Choroid plexus epithelial cell (primary cell): ENCODE measurements at regions not wholly inside any gene's neighbourhood (a gene's known extent, or its start where the extent isn't known, plus 50 kb on each side); places are given as distances from the start of the nearest gene placed in this dataset.

ENCODE experiments used
- DNase-seq: peaks from one replicate; pipeline ENCODE4 v3.0.0-alpha.2; 2010; ENCODE audit warnings: low read depth
- H3K4me3 ChIP-seq: 2 replicates; pipeline ENCODE4 v1.5.1; 2011; ENCODE audit warnings: low read depth, mild to moderate bottlenecking, control low read depth, low read length, moderate library complexity
- CTCF ChIP-seq: conservative IDR thresholded peaks from 2 replicates; pipeline ENCODE4 v1.5.1; 2011; ENCODE audit warnings: low read depth, mild to moderate bottlenecking, control low read depth, inconsistent platforms, low read length, moderate library complexity

DNA sequence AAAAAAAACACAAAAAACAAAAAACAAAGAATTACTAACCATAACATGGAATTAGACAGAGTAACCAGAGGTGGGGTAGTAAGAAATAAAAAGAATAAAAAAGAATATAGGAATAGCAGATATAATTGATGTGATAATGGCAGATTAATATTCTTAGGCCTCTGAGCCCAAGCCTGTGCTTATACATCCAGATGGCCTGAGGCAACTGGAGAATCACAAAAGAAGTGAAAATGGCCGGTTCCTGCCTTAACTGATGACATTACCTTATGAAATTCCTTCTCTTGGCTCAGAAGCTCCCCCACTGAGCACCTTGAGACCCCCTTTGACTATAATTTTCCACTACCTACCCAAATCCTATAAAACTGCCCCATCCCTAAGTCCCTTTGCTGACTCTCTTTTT is 95.1 kb upstream of the MSH6 start:
- DNase-seq, result no peak
- TF ChIP-seq CTCF, result no peak
- H3K4me3 ChIP-seq, result no peak overlapping the region

DNA sequence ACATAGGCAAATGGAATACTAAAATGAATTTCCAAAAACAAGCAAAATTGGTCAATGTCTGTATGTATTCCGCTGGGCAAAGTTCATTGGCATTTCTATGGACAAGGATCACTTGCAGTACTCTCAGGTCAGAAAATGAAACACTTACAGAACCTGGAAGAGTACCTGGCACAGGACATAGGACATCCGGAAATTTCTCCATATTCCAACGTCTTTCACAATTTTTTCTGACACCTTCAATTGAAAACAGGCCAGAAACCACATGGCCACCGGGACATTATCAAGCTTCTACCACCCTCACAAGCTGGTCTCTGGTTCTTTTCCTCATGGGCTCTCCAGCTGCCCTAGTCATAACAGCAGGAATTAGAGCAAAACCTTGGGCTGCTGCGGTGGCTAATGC is 96.9 kb upstream of the MSH6 start:
- no peak for TF ChIP-seq CTCF

GRCh38 chr2:47682216-47682749 is 100.7 kb upstream of the MSH6 start:
- no peak overlapping the region for H3K4me3 ChIP-seq
- no peak for TF ChIP-seq CTCF
- DNase-seq, result no peak

More for the DNA sequence above, 96.9 kb upstream of the MSH6 start:
- H3K4me3 ChIP-seq, result no peak overlapping the region
- DNase-seq, result no peak

DNA sequence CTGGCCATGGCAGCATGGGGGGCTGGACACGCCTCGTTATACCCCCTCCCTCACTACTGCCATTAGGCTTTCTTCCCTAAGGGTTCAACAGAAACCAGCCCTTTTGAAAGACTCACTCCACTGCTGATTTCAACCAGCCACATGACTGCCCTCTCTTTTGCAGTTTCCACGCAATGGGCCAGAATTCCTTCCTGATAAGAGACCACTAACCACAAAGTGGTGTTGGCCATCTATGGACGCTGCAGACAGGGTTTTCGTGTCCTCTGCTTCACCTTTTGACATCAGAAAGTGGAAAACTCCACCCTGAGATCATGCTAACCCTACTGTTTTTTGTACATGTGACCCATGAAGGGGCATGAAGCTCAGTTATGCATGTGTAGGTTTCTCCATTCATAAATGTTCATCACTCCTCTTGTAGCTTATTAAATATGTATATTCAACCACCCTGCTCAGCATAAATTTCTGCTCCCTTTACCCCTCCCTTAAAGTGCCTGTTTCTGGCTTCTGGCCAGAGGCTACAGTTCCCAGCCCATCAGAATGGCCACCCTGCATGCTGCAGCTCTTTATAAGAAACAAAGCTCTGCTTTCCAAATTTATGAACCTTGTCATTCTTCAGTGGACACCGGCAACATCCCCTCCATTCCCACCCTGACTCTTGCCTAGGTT is 105.6 kb upstream of the KCNK12 start:
- DNase-seq, result no peak
- no peak overlapping the region for H3K4me3 ChIP-seq
- TF ChIP-seq CTCF, result no peak

GRCh38 chr2:47675196-47675825 is 104.5 kb upstream of the KCNK12 start:
- no peak for DNase-seq
- H3K4me3 ChIP-seq, result no peak overlapping the region
- no peak for TF ChIP-seq CTCF

DNA sequence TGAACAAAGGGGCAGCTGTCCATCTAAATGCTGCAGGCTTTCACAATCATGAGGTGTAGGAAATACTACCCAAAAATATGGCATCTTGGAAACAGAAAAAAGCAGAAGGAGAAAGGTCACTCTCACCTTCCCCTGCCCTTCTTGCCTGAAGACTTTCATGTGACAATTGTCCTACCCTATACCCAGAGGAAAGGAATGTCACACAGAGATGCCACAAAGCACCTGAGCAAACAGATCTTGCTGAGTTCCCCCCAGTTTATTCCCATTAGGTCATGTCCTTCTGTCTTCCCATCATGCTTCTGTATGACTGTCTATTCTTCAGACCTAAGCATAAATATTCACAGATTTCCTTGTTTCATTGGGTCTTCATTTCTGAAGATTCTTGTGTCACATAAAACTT is 95.5 kb upstream of the KCNK12 start:
- no peak overlapping the region for H3K4me3 ChIP-seq
- no peak for DNase-seq
- no peak for TF ChIP-seq CTCF

GRCh38 chr2:47664817-47665216 is 94.0 kb upstream of the KCNK12 start:
- no peak for DNase-seq
- TF ChIP-seq CTCF, result peak; percentile 31
- H3K4me3 ChIP-seq, result no peak overlapping the region
